MCF 10A (cell line): ENCODE measurements at regions not wholly inside any gene's neighbourhood (a gene's known extent, or its start where the extent isn't known, plus 50 kb on each side); places are given as distances from the start of the nearest gene placed in this dataset.
"Not testable (repeated sequence)": the region's sequence is repeated elsewhere in the genome, so short reads cannot be mapped to it uniquely, and the experiment has no call there.

Experiments
- BruUV-seq: library from RNA; stranded (reverse); fragments of 400-500 nt; replicated peaks from 2 replicates; lab custom pipeline; 2021; lab: Mats Ljungman, UMichigan
- CTCF ChIA-PET: fragments of 300-600 bp; sonication (Branson Sonifier 250); formaldehyde crosslinking; extraction: SDS; loops from one replicate; lab custom pipeline; 2021; ENCODE audit warnings: antibody characterized with exemption, inconsistent platforms; lab: Yijun Ruan, JAX
- POLR2A ChIA-PET: fragments of 300-600, 350-650 bp; sonication (Branson Sonifier 250); formaldehyde crosslinking; extraction: SDS; loops from one replicate; lab custom pipeline; 2020; ENCODE audit warnings: antibody characterized with exemption, inconsistent platforms; lab: Yijun Ruan, JAX
- DNase-seq: peaks from one replicate; pipeline ENCODE4 v3.0.0-alpha.2; 2018; ENCODE audit not compliant: unreplicated experiment
- H3K27ac Mint-ChIP-seq: one replicate; pipeline ENCODE4 v1.8.0; 2022; ENCODE audit warnings: mild to moderate bottlenecking, low read depth, mixed read lengths; ENCODE audit not compliant: unreplicated experiment
- H3K27me3 Mint-ChIP-seq: one replicate; pipeline ENCODE4 v1.8.0; 2022; ENCODE audit warnings: mixed read lengths; ENCODE audit not compliant: insufficient read depth, unreplicated experiment
- H3K36me3 Mint-ChIP-seq: one replicate; pipeline ENCODE4 v1.8.0; 2022; ENCODE audit warnings: mild to moderate bottlenecking, moderate library complexity, mixed read lengths; ENCODE audit not compliant: insufficient read depth, unreplicated experiment
- H3K4me1 Mint-ChIP-seq: one replicate; pipeline ENCODE4 v1.8.0; 2022; ENCODE audit warnings: mixed read lengths; ENCODE audit not compliant: insufficient read depth, unreplicated experiment
- H3K4me3 Mint-ChIP-seq: one replicate; pipeline ENCODE4 v1.8.0; 2022; ENCODE audit warnings: mild to moderate bottlenecking, moderate library complexity, mixed read lengths; ENCODE audit not compliant: unreplicated experiment
- H3K9me3 Mint-ChIP-seq: one replicate; pipeline ENCODE4 v1.8.0; 2022; ENCODE audit warnings: mixed read lengths; ENCODE audit not compliant: unreplicated experiment
- CTCF ChIP-seq: fragments of 200-600 bp; IDR thresholded peaks from one replicate; pipeline ENCODE4 v1.8.0; 2022; ENCODE audit warnings: antibody characterized with exemption, mild to moderate bottlenecking; ENCODE audit not compliant: unreplicated experiment
- intact Hi-C: fragments of 100-400 bp; cut with micrococcal nuclease; formaldehyde crosslinking; loops from 2 replicates; pipeline ENCODE4 v1.14.1; 2022

- BruUV-seq = no TSS peak
These were observed 74.1 kb upstream of the EHBP1 start for GRCh38 chr2:62631160-62632085.

GRCh38 chr2:62630206-62630605 is 75.3 kb upstream of the EHBP1 start:
- peaks cover 21% of the 10 kb centered on the region for H3K9me3 Mint-ChIP-seq
- H3K4me3 Mint-ChIP-seq = not testable (repeated sequence)

More at GRCh38 chr2:62631160-62632085, 74.1 kb upstream of the EHBP1 start:
- intact Hi-C loops = no loop called here
- DNase-seq = no peak
- Mint-ChIP-seq H3K27me3 (no peaks in the 10 kb centered on the region), H3K4me3 (no peak overlapping the region), H3K27ac (no peak overlapping the region), H3K36me3 (no peaks in the 10 kb centered on the region), H3K9me3 (peaks cover 28% of the 10 kb centered on the region), H3K4me1 (no peaks in the 10 kb centered on the region)
- TF ChIP-seq CTCF = no peak
- ChIA-PET CTCF (interaction anchor here (0.6 to 0.7 kb wide), 2 partner anchors 1138 to 1163 kb away, joined by 3 to 5 read pairs; no protein-coding TSS in a partner anchor), POLR2A (interaction anchor here (1.1 kb wide), 1 partner anchor 10 kb away, joined by 3 read pairs; no protein-coding TSS in a partner anchor)

GRCh38 chr2:62629310-62629709 is 76.2 kb upstream of the EHBP1 start:
- peaks cover 16% of the 10 kb centered on the region for H3K9me3 Mint-ChIP-seq
- H3K4me1 Mint-ChIP-seq, DNase-seq, intact Hi-C loops, H3K27me3 Mint-ChIP-seq, H3K4me3 Mint-ChIP-seq, H3K27ac Mint-ChIP-seq, BruUV-seq, H3K36me3 Mint-ChIP-seq: not testable (repeated sequence)
- ChIA-PET POLR2A (interaction anchor here (0.6 to 1.0 kb wide), 2 partner anchors 25 to 55 kb away, joined by 3 read pairs; no protein-coding TSS in a partner anchor), CTCF (interaction anchor here (0.6 to 0.7 kb wide), 2 partner anchors 79 to 146 kb away, joined by 3 to 4 read pairs; no protein-coding TSS in a partner anchor)

More at GRCh38 chr2:62630206-62630605, 75.3 kb upstream of the EHBP1 start:
- intact Hi-C loops, H3K4me1 Mint-ChIP-seq, BruUV-seq, POLR2A ChIA-PET, CTCF ChIA-PET, DNase-seq, H3K27me3 Mint-ChIP-seq, H3K27ac Mint-ChIP-seq, H3K36me3 Mint-ChIP-seq: not testable (repeated sequence)

GRCh38 chr2:62627667-62628066 is 77.8 kb upstream of the EHBP1 start:
- TF ChIP-seq CTCF = no peak
- CTCF ChIA-PET = no interaction called here
- Mint-ChIP-seq H3K27ac (no peak overlapping the region), H3K4me1 (no peaks in the 10 kb centered on the region), H3K4me3 (no peak overlapping the region), H3K9me3 (peaks cover 10% of the 10 kb centered on the region), H3K36me3 (no peaks in the 10 kb centered on the region), H3K27me3 (no peaks in the 10 kb centered on the region)
- no peak for DNase-seq
- intact Hi-C loops = no loop called here
- BruUV-seq = no TSS peak
- POLR2A ChIA-PET = interaction anchor here (0.7 kb wide), 1 partner anchor 170 kb away, joined by 3 read pairs; no protein-coding TSS in a partner anchor

- no peak for DNase-seq
- Mint-ChIP-seq H3K4me1 (no peaks in the 10 kb centered on the region), H3K27ac (no peak overlapping the region), H3K4me3 (no peak overlapping the region), H3K36me3 (no peaks in the 10 kb centered on the region), H3K27me3 (no peaks in the 10 kb centered on the region), H3K9me3 (peaks cover 12% of the 10 kb centered on the region)
- intact Hi-C loops = no loop called here
- no TSS peak for BruUV-seq
- POLR2A ChIA-PET = interaction anchor here (0.6 kb wide), 1 partner anchor 770 kb away, joined by 3 read pairs; no protein-coding TSS in a partner anchor
- no peak for TF ChIP-seq CTCF
- CTCF ChIA-PET = no interaction called here
These were observed 80.7 kb upstream of the EHBP1 start for GRCh38 chr2:62624855-62625254.

- POLR2A ChIA-PET, BruUV-seq, H3K36me3 Mint-ChIP-seq, H3K9me3 Mint-ChIP-seq, DNase-seq, H3K4me3 Mint-ChIP-seq, CTCF ChIA-PET, H3K4me1 Mint-ChIP-seq, H3K27me3 Mint-ChIP-seq, intact Hi-C loops, H3K27ac Mint-ChIP-seq: not testable (repeated sequence)
These were observed 89.0 kb upstream of the EHBP1 start for GRCh38 chr2:62616486-62616885.
